SJSA1 (cell line): ENCODE measurements at regions not wholly inside any gene's neighbourhood (a gene's known extent, or its start where the extent isn't known, plus 50 kb on each side); places are given as distances from the start of the nearest gene placed in this dataset.

Experiments
- DNase-seq, 2 experiments: peaks; one replicate each; pipeline ENCODE4 v3.0.0-alpha.2; 2015 to 2020; ENCODE audit warnings: low spot score in 2 of 2, low read depth in 1 of 2
- H3K27ac ChIP-seq: fragments of 250-450 bp; sonication (Bioruptor Pico); 2 replicates; pipeline ENCODE4 v1.5.1; 2020; ENCODE audit warnings: mild to moderate bottlenecking, moderate library complexity
- H3K27me3 ChIP-seq: fragments of 250-450 bp; sonication (Bioruptor Pico); replicated peaks from 2 replicates; pipeline ENCODE4 v1.5.1; 2020; ENCODE audit warnings: mild to moderate bottlenecking, moderate library complexity
- H3K36me3 ChIP-seq: fragments of 250-450 bp; sonication (Bioruptor Pico); 2 replicates; pipeline ENCODE4 v1.5.1; 2020; ENCODE audit warnings: mild to moderate bottlenecking
- H3K4me1 ChIP-seq: fragments of 250-450 bp; sonication (Bioruptor Pico); replicated peaks from 2 replicates; pipeline ENCODE4 v1.6.1; 2021; ENCODE audit warnings: mild to moderate bottlenecking
- H3K4me3 ChIP-seq: fragments of 250-450 bp; sonication (Bioruptor Pico); 2 replicates; pipeline ENCODE4 v1.5.1; 2020; ENCODE audit warnings: mild to moderate bottlenecking
- H3K9me3 ChIP-seq: fragments of 250-450 bp; sonication (Bioruptor Pico); replicated peaks from 2 replicates; pipeline ENCODE4 v1.5.1; 2020; ENCODE audit warnings: mild to moderate bottlenecking

DNA sequence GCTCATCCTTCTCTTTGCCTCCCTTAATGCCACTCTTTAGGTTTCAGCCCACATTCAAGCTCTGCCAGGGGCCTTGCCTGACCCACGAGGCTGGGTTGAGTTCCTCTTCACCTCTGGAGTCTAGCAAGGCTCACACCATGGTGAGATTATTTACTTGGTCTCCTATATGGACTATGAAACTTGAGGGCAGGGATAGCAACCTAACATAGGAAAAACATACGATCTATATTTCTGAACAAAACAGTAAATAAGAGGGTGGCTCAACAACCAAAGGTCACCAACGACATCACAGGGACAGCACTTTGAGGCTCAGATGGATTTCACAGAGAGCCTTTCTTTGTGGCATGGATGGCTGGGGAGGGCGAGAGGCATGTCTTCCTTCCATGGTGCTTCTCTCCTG, 197.0 kb downstream of the MAF start:
- Histone ChIP-seq H3K4me3 (no peak overlapping the region), H3K27ac (no peak overlapping the region), H3K4me1 (no peaks in the 10 kb centered on the region), H3K36me3 (no peaks in the 10 kb centered on the region), H3K9me3 (no peaks in the 10 kb centered on the region), H3K27me3 (no peaks in the 10 kb centered on the region)
- no peak for DNase-seq

GRCh38 chr16:79402920-79403319, 197.6 kb downstream of the MAF start:
- H3K36me3 ChIP-seq, result no peaks in the 10 kb centered on the region
- no peaks in the 10 kb centered on the region for H3K4me1 ChIP-seq
- no peak for DNase-seq
- H3K27ac ChIP-seq, result no peak overlapping the region
- no peaks in the 10 kb centered on the region for H3K9me3 ChIP-seq
- no peaks in the 10 kb centered on the region for H3K27me3 ChIP-seq
- H3K4me3 ChIP-seq, result no peak overlapping the region

GRCh38 chr16:79402356-79402755, 198.2 kb downstream of the MAF start:
- no peaks in the 10 kb centered on the region for H3K4me1 ChIP-seq
- H3K27ac ChIP-seq, result no peak overlapping the region
- no peaks in the 10 kb centered on the region for H3K36me3 ChIP-seq
- no peaks in the 10 kb centered on the region for H3K9me3 ChIP-seq
- H3K27me3 ChIP-seq, result no peaks in the 10 kb centered on the region
- no peak for DNase-seq
- H3K4me3 ChIP-seq, result no peak overlapping the region

- H3K27me3 ChIP-seq, result no peaks in the 10 kb centered on the region
- no peak overlapping the region for H3K27ac ChIP-seq
- H3K9me3 ChIP-seq, result no peaks in the 10 kb centered on the region
- no peak for DNase-seq
- no peaks in the 10 kb centered on the region for H3K36me3 ChIP-seq
- H3K4me3 ChIP-seq, result no peak overlapping the region
- H3K4me1 ChIP-seq, result no peaks in the 10 kb centered on the region
These were observed 198.8 kb downstream of the MAF start for GRCh38 chr16:79401782-79402181.

- H3K27ac ChIP-seq, result no peak overlapping the region
- H3K4me3 ChIP-seq, result no peak overlapping the region
- H3K27me3 ChIP-seq, result no peaks in the 10 kb centered on the region
- H3K36me3 ChIP-seq, result no peaks in the 10 kb centered on the region
- no peak for DNase-seq
- H3K4me1 ChIP-seq, result no peaks in the 10 kb centered on the region
- H3K9me3 ChIP-seq, result no peaks in the 10 kb centered on the region
These were observed 199.4 kb downstream of the MAF start for GRCh38 chr16:79401157-79401556.

DNA sequence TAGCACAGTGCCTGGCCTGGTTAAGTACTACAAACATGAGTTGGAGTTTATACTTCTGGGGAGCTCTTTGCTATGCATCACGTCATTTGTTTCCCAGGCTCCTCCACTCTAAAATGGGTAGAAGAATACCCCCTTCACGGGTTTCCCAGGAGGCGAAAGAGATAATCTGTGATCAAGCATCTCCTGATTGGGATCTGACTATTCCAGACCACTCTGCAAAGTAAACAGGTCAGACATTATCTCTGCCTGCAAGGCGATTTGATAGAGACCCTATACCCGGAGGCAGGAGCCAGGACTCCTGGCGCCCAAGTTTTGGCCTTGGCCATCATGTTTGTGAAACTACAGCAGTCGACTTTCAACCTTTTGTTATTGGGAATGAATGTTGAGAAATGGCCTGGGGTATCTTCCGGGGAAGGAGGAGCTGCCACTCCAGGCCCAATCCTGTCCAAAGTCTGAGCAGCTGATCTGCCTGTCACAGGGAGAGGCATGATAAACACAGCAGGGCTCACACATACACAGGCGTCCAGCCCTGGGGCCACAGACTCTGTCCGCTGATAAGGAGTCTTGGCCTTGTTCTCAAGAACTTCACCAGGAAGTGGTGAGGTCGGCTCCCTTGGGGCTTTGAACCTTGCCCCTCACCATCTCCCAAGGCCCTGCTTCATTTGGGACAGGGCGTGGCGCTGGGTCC, 199.9 kb downstream of the MAF start:
- DNase-seq, result no peak
- Histone ChIP-seq H3K27me3 (no peaks in the 10 kb centered on the region), H3K4me1 (no peaks in the 10 kb centered on the region), H3K4me3 (no peak overlapping the region), H3K9me3 (no peaks in the 10 kb centered on the region), H3K27ac (no peak overlapping the region), H3K36me3 (no peaks in the 10 kb centered on the region)

- Histone ChIP-seq H3K36me3 (no peaks in the 10 kb centered on the region), H3K27ac (no peak overlapping the region), H3K4me3 (no peak overlapping the region), H3K27me3 (no peaks in the 10 kb centered on the region), H3K4me1 (no peaks in the 10 kb centered on the region), H3K9me3 (no peaks in the 10 kb centered on the region)
- DNase-seq, result no peak
These were observed 204.9 kb downstream of the MAF start for GRCh38 chr16:79395591-79395990.

DNA sequence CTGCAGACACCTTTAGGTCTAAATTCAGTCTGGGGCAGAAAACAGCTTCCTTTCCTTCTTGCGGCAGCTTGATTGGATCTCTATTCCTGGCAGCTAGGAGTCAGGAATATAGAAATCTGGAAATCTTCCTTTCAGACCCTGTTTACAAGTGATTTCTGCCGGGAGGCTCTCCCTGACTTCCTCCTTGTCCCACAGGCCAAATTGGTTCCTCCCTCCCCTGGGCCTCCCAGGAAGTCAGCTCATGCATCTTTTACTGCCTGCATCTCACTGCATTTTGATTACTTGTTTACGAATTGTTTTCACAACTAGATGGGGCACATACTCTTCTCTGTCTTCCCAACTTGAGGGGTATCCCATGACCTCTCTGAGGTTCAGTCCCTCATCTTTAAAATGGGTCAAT, 206.3 kb downstream of the MAF start:
- no peak for DNase-seq
- Histone ChIP-seq H3K27ac (no peak overlapping the region), H3K4me3 (no peak overlapping the region), H3K27me3 (no peaks in the 10 kb centered on the region), H3K9me3 (no peaks in the 10 kb centered on the region), H3K36me3 (no peaks in the 10 kb centered on the region), H3K4me1 (no peaks in the 10 kb centered on the region)

DNA sequence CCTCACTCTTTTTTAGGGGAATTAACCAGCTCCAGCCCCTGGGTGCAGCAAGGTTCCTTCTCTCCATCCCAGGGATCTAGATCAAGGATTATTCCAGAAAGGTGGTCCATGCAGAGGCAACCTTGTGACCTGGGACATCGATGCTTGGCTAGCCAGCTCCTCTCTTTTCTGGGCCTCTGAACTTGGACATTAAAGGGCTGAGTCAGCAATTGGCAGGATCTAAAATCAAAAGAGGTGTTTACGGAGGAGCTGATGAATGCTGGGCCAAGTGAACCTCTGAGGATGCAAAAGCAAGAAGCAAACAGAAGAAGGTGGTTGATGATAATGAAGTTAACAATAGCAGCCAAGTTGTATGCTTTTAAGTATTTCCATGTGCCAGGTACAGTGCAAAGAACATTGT, 207.0 kb downstream of the MAF start:
- DNase-seq, result no peak
- Histone ChIP-seq H3K36me3 (no peaks in the 10 kb centered on the region), H3K4me1 (no peaks in the 10 kb centered on the region), H3K27me3 (no peaks in the 10 kb centered on the region), H3K4me3 (no peak overlapping the region), H3K27ac (no peak overlapping the region), H3K9me3 (no peaks in the 10 kb centered on the region)

GRCh38 chr16:79393127-79393526, 207.4 kb downstream of the MAF start:
- DNase-seq, result no peak
- H3K27ac ChIP-seq, result no peak overlapping the region
- no peaks in the 10 kb centered on the region for H3K27me3 ChIP-seq
- no peaks in the 10 kb centered on the region for H3K36me3 ChIP-seq
- no peak overlapping the region for H3K4me3 ChIP-seq
- H3K9me3 ChIP-seq, result no peaks in the 10 kb centered on the region
- no peaks in the 10 kb centered on the region for H3K4me1 ChIP-seq

DNA sequence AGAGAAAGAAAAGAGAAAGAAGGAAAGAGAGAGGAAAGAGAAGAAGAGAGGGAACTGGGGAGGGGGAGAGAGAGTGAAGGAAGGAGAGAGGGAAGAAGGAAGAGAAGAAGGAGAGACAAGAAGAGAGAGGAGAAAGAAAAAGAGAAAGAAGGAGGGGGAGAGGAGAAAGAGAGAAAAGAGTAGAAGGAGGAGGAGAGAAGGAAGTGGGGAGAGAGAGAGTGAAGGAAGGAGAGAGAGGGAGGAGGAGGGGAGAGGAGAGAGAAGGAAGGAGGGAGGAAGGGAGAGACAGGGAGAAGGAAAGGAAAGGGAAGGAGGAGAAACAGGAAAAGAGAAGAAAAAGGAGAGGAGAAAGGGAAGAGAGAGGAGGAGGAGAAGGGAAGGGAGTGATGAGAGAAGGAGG, 208.5 kb downstream of the MAF start:
- Histone ChIP-seq H3K4me1 (no peaks in the 10 kb centered on the region), H3K4me3 (no peak overlapping the region), H3K27me3 (no peaks in the 10 kb centered on the region), H3K36me3 (no peaks in the 10 kb centered on the region), H3K27ac (no peak overlapping the region), H3K9me3 (no peaks in the 10 kb centered on the region)
- no peak for DNase-seq

GRCh38 chr16:79391395-79391794, 209.1 kb downstream of the MAF start:
- Histone ChIP-seq H3K27me3 (no peaks in the 10 kb centered on the region), H3K36me3 (no peaks in the 10 kb centered on the region), H3K4me3 (no peak overlapping the region), H3K4me1 (no peaks in the 10 kb centered on the region), H3K27ac (no peak overlapping the region), H3K9me3 (no peaks in the 10 kb centered on the region)
- DNase-seq, result no peak

DNA sequence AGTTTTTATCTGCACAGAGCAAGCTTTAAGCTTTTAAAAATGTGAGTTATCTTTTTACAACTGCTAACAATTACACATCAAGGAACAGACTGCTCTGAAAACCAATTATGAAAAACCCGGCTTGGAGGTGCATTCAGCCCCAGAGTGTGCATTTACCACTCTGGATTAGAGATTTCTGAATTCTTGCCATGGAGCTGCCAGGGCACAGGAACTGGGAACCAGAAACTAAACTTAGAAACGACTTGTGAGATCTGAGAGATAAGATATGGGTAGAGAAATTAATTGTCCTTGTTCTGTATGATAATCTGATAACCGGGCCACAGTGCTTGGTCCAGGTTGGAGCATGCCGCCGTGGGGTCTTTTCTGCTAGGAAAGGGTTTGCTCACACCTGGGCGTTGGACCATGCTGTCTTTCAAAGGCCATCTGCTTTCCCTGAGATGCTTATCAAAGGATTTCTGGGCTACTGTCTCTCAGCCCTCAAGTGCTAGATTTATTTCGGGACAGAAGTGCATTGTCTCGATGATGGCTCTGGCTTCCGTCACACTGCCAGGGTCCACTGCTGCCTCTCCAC, 210.0 kb downstream of the MAF start:
- H3K4me3 ChIP-seq, result no peak overlapping the region
- no peaks in the 10 kb centered on the region for H3K27me3 ChIP-seq
- DNase-seq, result no peak
- H3K4me1 ChIP-seq, result no peaks in the 10 kb centered on the region
- H3K36me3 ChIP-seq, result no peaks in the 10 kb centered on the region
- no peaks in the 10 kb centered on the region for H3K9me3 ChIP-seq
- no peak overlapping the region for H3K27ac ChIP-seq

DNA sequence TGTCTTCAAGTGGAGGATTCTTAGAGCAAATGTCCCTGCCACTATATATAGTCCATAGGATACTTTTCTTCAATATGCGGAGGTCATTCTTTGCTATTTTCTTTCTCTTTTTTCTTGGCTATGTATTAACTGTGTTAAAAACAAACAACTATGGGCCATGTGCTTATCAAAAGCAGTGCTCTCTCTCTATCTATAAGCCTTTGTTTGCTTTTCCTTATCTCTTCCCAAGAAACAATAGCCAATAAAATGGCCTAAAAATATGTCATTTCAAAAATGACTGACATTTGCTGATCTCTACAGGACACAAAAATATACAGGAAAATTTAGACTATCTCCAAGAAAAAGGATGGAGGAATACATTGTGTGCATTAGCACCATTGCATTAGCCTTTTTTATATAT, 212.1 kb downstream of the MAF start:
- no peak overlapping the region for H3K27ac ChIP-seq

GRCh38 chr16:79386299-79386698, 214.2 kb downstream of the MAF start:
- no peaks in the 10 kb centered on the region for H3K9me3 ChIP-seq
- no peaks in the 10 kb centered on the region for H3K4me1 ChIP-seq
- H3K4me3 ChIP-seq, result no peak overlapping the region
- DNase-seq, result no peak
- no peaks in the 10 kb centered on the region for H3K36me3 ChIP-seq
- H3K27me3 ChIP-seq, result no peaks in the 10 kb centered on the region
- no peak overlapping the region for H3K27ac ChIP-seq

More for the DNA sequence above, 212.1 kb downstream of the MAF start:
- Histone ChIP-seq H3K9me3 (no peaks in the 10 kb centered on the region), H3K4me3 (no peak overlapping the region), H3K36me3 (no peaks in the 10 kb centered on the region), H3K4me1 (no peaks in the 10 kb centered on the region), H3K27me3 (no peaks in the 10 kb centered on the region)
- no peak for DNase-seq
